Mesothelial cell of epicardium (in vitro differentiated cells): ENCODE measurements at regions not wholly inside any gene's neighbourhood (a gene's known extent, or its start where the extent isn't known, plus 50 kb on each side); places are given as distances from the start of the nearest gene placed in this dataset.

ENCODE experiments used
- DNase-seq, 2 experiments: peaks; one replicate each; pipeline ENCODE4 v3.0.0; 2021; ENCODE audit warnings: low spot score in 2 of 2; ENCODE audit not compliant: unreplicated experiment in 2 of 2
- H3K27ac Mint-ChIP-seq: 2 replicates; pipeline ENCODE4 v1.8.0; 2021; ENCODE audit warnings: mixed read lengths
- H3K27me3 Mint-ChIP-seq: 2 replicates; pipeline ENCODE4 v1.8.0; 2021; ENCODE audit warnings: low read depth, mixed read lengths
- H3K36me3 Mint-ChIP-seq: 2 replicates; pipeline ENCODE4 v1.8.0; 2021; ENCODE audit warnings: mixed read lengths
- H3K4me1 Mint-ChIP-seq: 2 replicates; pipeline ENCODE4 v1.8.0; 2021; ENCODE audit warnings: mixed read lengths
- H3K4me3 Mint-ChIP-seq: 2 replicates; pipeline ENCODE4 v1.8.0; 2021; ENCODE audit warnings: mild to moderate bottlenecking, moderate library complexity, mixed read lengths
- H3K9me3 Mint-ChIP-seq: 2 replicates; pipeline ENCODE4 v1.8.0; 2021; ENCODE audit warnings: mixed read lengths
- TF ChIP-seq, protein P1 (sequence below): fragments of 200-600 bp; sonication (generic); IDR thresholded peaks from one replicate; pipeline ENCODE4 v1.5.0; 2021; ENCODE audit warnings: antibody characterized with exemption; ENCODE audit not compliant: unreplicated experiment

DNA sequence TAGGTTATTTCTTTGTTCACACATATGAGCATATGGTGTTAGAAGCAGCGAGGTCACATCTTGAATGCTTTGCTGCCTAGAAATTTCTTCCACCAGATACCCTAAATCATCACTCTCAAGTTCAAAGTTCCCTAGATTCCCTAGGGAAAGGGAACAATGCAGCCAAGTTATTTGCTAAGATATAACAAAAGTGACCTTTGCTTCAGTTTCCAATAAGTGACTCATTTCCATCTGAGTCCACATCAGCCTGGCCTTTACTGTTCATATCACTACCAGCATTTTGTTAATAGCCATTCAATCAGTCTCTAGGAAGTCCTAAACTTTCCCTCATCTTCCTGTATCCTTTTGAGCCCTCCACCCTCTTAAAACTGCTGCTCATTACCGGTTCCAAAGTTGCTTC lies 1502.5 kb downstream of the KCNT2 start:
- TF ChIP-seq, protein P1, sequence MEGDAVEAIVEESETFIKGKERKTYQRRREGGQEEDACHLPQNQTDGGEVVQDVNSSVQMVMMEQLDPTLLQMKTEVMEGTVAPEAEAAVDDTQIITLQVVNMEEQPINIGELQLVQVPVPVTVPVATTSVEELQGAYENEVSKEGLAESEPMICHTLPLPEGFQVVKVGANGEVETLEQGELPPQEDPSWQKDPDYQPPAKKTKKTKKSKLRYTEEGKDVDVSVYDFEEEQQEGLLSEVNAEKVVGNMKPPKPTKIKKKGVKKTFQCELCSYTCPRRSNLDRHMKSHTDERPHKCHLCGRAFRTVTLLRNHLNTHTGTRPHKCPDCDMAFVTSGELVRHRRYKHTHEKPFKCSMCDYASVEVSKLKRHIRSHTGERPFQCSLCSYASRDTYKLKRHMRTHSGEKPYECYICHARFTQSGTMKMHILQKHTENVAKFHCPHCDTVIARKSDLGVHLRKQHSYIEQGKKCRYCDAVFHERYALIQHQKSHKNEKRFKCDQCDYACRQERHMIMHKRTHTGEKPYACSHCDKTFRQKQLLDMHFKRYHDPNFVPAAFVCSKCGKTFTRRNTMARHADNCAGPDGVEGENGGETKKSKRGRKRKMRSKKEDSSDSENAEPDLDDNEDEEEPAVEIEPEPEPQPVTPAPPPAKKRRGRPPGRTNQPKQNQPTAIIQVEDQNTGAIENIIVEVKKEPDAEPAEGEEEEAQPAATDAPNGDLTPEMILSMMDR, result no peak
- H3K9me3 Mint-ChIP-seq, result peaks cover 30% of the 10 kb centered on the region

DNA sequence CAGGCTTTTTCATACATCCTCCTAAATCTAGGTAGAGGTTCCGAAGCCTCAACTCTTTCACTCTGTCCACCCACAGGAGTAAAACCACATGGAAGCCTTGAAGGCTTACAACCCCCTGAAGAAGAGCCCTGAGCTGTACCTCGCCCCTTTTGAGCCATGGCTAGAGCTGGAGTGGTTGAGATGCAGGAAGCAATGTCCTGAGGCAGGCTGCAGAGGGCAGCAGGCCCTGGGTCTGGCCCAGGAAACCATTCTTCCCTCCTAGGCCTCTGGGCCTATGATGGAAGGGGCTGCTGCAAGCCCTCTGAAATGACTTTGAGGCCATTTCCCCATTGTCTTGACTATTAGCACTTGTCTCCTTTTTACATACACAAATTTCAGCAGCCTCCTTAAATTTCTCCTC lies 1503.0 kb downstream of the KCNT2 start:
- Mint-ChIP-seq H3K9me3 (peaks cover 30% of the 10 kb centered on the region), H3K27me3 (no peaks in the 10 kb centered on the region), H3K4me1 (no peaks in the 10 kb centered on the region), H3K27ac (no peak overlapping the region), H3K4me3 (no peak overlapping the region), H3K36me3 (no peaks in the 10 kb centered on the region)
- TF ChIP-seq, protein P1, result no peak
- DNase-seq, result no peak

More for the DNA sequence above, 1502.5 kb downstream of the KCNT2 start:
- Mint-ChIP-seq H3K4me1 (no peaks in the 10 kb centered on the region), H3K4me3 (no peak overlapping the region), H3K27me3 (no peaks in the 10 kb centered on the region), H3K27ac (no peak overlapping the region), H3K36me3 (no peaks in the 10 kb centered on the region)
- no peak for DNase-seq

DNA sequence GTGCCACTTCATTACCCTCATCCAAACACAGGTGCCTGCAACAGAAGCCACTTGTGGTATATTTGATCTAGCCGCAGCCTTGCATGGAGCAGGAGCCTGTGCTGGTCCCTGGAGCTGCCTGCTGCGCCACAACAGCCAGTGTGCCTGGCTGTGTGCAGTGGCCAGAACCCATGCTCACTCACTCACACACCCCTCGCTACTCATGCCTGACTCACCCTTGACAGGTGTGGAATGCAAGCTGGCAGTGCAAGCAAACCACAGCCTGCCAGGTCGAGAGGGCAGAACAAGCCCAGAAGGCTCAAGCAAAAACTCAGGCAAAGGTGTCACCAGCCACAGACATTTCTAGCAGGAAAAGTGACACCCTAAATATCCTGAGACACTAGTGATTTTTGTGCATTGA lies 1510.9 kb downstream of the KCNT2 start:
- no peak for DNase-seq
- no peak overlapping the region for H3K4me3 Mint-ChIP-seq
- peaks cover 4% of the 10 kb centered on the region for H3K9me3 Mint-ChIP-seq
- H3K27ac Mint-ChIP-seq, result no peak overlapping the region
- TF ChIP-seq, protein P1, result no peak
- H3K36me3 Mint-ChIP-seq, result no peaks in the 10 kb centered on the region
- H3K4me1 Mint-ChIP-seq, result no peaks in the 10 kb centered on the region
- H3K27me3 Mint-ChIP-seq, result peaks cover 4% of the 10 kb centered on the region

DNA sequence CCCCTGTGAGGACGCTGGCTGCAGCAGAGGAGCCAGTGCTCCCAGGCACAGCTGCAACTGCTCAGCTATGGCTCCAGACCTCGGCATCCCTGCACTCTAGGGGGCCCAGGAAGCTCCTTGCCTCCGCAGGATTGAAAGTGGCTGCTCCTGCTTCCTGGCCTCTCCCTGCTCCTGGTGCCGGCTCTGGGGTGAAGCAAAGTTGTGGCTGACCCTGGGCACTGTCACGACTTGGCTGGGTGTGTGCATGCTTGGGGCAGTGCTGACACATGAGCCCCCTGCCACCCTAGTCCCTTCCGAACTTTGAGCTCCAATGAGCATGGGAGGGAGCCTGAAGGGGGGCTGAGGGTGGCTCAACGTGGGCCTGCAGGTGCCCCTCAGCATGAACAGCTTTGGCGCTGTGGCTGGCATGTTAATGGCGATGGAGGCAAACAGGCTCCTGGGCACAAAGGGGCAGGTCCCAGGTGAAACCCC lies 1512.2 kb downstream of the KCNT2 start:
- Mint-ChIP-seq H3K4me1 (no peaks in the 10 kb centered on the region), H3K36me3 (no peaks in the 10 kb centered on the region), H3K27ac (no peak overlapping the region), H3K4me3 (no peak overlapping the region), H3K27me3 (peaks cover 11% of the 10 kb centered on the region), H3K9me3 (peaks cover 4% of the 10 kb centered on the region)
- TF ChIP-seq, protein P1, result no peak
- DNase-seq, result no peak

DNA sequence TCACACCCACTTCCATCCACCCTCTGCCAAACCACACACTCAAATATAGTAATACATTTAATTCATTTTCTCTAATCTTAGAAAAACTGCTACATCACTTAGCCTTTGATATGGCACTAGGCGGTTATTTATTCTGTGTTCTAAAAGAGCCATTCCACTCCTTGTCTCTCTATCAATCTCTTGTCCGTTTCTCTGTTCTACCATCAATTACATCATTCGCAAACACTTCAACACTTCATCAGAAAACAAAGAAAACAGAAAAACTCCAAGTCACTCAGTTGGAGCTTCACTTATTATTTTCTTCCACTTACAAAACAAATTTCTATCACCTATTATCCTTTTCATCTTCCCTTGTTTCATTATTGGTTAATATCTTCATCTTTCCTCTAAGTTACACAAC lies 1523.0 kb downstream of the KCNT2 start:
- H3K36me3 Mint-ChIP-seq, result no peaks in the 10 kb centered on the region

More for the DNA sequence above, 1523.0 kb downstream of the KCNT2 start:
- Mint-ChIP-seq H3K27me3 (peaks cover 14% of the 10 kb centered on the region), H3K27ac (no peak overlapping the region), H3K4me1 (no peaks in the 10 kb centered on the region), H3K4me3 (no peak overlapping the region), H3K9me3 (no peaks in the 10 kb centered on the region)
- TF ChIP-seq, protein P1, result no peak
- DNase-seq, result no peak
